Nephron progenitor cell (in vitro differentiated cells): ENCODE measurements at regions not wholly inside any gene's neighbourhood (a gene's known extent, or its start where the extent isn't known, plus 50 kb on each side); places are given as distances from the start of the nearest gene placed in this dataset.

Experiments used
- DNase-seq: peaks from one replicate; pipeline ENCODE4 v3.0.0; 2021
- H3K27ac Mint-ChIP-seq: 2 replicates; pipeline ENCODE4 v1.8.0; 2021; ENCODE audit warnings: mild to moderate bottlenecking, moderate library complexity, mixed read lengths
- H3K27me3 Mint-ChIP-seq: 2 replicates; pipeline ENCODE4 v1.8.0; 2021; ENCODE audit warnings: mild to moderate bottlenecking, low read depth, mixed read lengths; ENCODE audit not compliant: poor library complexity
- H3K36me3 Mint-ChIP-seq: 2 replicates; pipeline ENCODE4 v1.8.0; 2021; ENCODE audit warnings: low read depth, mixed read lengths
- H3K4me1 Mint-ChIP-seq: 2 replicates; pipeline ENCODE4 v1.8.0; 2021; ENCODE audit warnings: mixed read lengths
- H3K4me3 Mint-ChIP-seq: 2 replicates; pipeline ENCODE4 v1.8.0; 2021; ENCODE audit warnings: mild to moderate bottlenecking, moderate library complexity, mixed read lengths
- H3K9me3 Mint-ChIP-seq: 2 replicates; pipeline ENCODE4 v1.8.0; 2021; ENCODE audit warnings: mild to moderate bottlenecking, moderate library complexity, mixed read lengths
- TF ChIP-seq, protein P1 (sequence below): fragments of 200-600 bp; sonication (generic); IDR thresholded peaks from 2 replicates; pipeline ENCODE4 v1.5.0; 2021; ENCODE audit warnings: antibody characterized with exemption

- H3K27me3 Mint-ChIP-seq, result no peaks in the 10 kb centered on the region
- peaks cover 28% of the 10 kb centered on the region for H3K4me1 Mint-ChIP-seq
- no peak overlapping the region for H3K4me3 Mint-ChIP-seq
- TF ChIP-seq, protein P1, sequence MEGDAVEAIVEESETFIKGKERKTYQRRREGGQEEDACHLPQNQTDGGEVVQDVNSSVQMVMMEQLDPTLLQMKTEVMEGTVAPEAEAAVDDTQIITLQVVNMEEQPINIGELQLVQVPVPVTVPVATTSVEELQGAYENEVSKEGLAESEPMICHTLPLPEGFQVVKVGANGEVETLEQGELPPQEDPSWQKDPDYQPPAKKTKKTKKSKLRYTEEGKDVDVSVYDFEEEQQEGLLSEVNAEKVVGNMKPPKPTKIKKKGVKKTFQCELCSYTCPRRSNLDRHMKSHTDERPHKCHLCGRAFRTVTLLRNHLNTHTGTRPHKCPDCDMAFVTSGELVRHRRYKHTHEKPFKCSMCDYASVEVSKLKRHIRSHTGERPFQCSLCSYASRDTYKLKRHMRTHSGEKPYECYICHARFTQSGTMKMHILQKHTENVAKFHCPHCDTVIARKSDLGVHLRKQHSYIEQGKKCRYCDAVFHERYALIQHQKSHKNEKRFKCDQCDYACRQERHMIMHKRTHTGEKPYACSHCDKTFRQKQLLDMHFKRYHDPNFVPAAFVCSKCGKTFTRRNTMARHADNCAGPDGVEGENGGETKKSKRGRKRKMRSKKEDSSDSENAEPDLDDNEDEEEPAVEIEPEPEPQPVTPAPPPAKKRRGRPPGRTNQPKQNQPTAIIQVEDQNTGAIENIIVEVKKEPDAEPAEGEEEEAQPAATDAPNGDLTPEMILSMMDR, result no peak
- peaks cover 38% of the 10 kb centered on the region for H3K36me3 Mint-ChIP-seq
- no peak overlapping the region for H3K27ac Mint-ChIP-seq
- no peak for DNase-seq
- peaks cover 54% of the 10 kb centered on the region for H3K9me3 Mint-ChIP-seq
These were observed 222.2 kb downstream of the NRIP1 start for GRCh38 chr21:14842601-14843000.

GRCh38 chr21:14841511-14842472, 223.0 kb downstream of the NRIP1 start:
- H3K36me3 Mint-ChIP-seq, result peaks cover 33% of the 10 kb centered on the region
- DNase-seq, result no peak
- TF ChIP-seq, protein P1, result no peak
- H3K27me3 Mint-ChIP-seq, result no peaks in the 10 kb centered on the region
- H3K4me1 Mint-ChIP-seq, result peaks cover 31% of the 10 kb centered on the region
- H3K27ac Mint-ChIP-seq, result no peak overlapping the region
- H3K9me3 Mint-ChIP-seq, result peaks cover 47% of the 10 kb centered on the region
- H3K4me3 Mint-ChIP-seq, result no peak overlapping the region

DNA sequence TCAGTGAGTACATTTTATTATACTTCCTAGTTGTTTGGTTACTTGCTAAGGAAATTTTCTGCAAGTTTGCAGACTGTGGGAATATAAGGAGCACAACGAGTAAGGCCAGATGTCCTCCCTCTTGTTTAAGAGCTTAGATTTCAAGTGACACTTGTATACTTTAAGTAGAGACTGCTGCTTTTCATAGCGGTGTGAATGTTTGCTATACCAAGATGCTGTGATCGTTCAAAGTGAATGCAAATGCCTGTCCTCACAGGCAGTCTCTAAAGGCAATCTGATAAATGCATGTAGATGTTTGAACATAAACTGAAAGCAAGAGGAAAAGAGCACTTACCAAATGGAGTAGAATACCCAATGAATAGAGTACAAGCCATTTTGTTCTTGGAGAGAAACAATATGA, 226.4 kb downstream of the NRIP1 start:
- peaks cover 2% of the 10 kb centered on the region for H3K27me3 Mint-ChIP-seq
- peaks cover 16% of the 10 kb centered on the region for H3K9me3 Mint-ChIP-seq
- TF ChIP-seq, protein P1, result no peak
- DNase-seq, result no peak
- H3K4me1 Mint-ChIP-seq, result peaks cover 31% of the 10 kb centered on the region
- H3K4me3 Mint-ChIP-seq, result no peak overlapping the region
- H3K36me3 Mint-ChIP-seq, result peaks cover 12% of the 10 kb centered on the region
- H3K27ac Mint-ChIP-seq, result peak overlapping the region; percentile 22

- TF ChIP-seq, protein P1, result no peak
- Mint-ChIP-seq H3K36me3 (peaks cover 6% of the 10 kb centered on the region), H3K4me3 (no peak overlapping the region), H3K27me3 (peaks cover 2% of the 10 kb centered on the region), H3K9me3 (peaks cover 4% of the 10 kb centered on the region), H3K27ac (no peak overlapping the region), H3K4me1 (peaks cover 24% of the 10 kb centered on the region)
- no peak for DNase-seq
These were observed 227.8 kb downstream of the NRIP1 start for GRCh38 chr21:14836950-14837349.

DNA sequence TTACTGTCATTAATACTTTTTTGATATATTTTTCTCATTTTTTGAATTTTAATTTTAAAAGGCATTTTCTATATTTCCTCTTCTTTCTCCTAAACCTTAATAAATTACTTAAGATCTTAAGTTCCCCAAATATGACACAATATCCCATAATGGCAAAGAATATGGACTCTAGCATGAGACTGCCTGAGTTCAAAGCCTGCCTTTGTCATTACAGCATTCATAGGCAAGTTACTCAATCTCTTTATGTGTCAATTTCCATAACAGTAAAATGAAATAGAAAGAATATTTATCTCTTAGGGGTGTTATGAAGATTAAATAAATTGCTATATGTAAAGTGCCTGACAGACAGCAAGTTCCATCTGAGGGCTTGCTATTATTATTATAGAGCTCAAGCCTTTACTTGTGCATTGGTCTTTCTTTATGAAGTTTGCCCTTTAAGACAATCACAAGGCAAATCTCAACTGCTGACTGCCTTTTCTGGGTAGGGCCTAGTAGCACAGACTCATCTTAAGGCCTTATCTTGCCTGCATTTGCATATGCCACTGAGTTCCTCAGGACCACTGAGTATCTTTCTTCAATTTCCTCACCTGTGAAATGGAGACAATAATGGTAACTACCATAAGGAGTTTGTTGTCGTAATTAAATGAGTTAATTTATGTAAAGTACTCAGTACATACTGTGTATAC, 231.0 kb downstream of the NRIP1 start:
- Mint-ChIP-seq H3K36me3 (no peaks in the 10 kb centered on the region), H3K4me3 (no peak overlapping the region), H3K27me3 (peaks cover 2% of the 10 kb centered on the region), H3K9me3 (no peaks in the 10 kb centered on the region), H3K27ac (no peak overlapping the region), H3K4me1 (peaks cover 14% of the 10 kb centered on the region)
- no peak for DNase-seq
- TF ChIP-seq, protein P1, result no peak
